NCI-H748 (cell line): ENCODE measurements at regions not wholly inside any gene's neighbourhood (a gene's known extent, or its start where the extent isn't known, plus 50 kb on each side); places are given as distances from the start of the nearest gene placed in this dataset.

Source experiments
- DNase-seq: peaks from one replicate; lab custom pipeline; 2025; ENCODE audit not compliant: unreplicated experiment; lab: John Stamatoyannopoulos, UW

- no peak for DNase-seq
These were observed 100.8 kb upstream of the FRMD1 start for GRCh38 chr6:168179702-168180382.

- DNase-seq = no peak
These were observed 100.1 kb upstream of the FRMD1 start for GRCh38 chr6:168179133-168179532.

DNA sequence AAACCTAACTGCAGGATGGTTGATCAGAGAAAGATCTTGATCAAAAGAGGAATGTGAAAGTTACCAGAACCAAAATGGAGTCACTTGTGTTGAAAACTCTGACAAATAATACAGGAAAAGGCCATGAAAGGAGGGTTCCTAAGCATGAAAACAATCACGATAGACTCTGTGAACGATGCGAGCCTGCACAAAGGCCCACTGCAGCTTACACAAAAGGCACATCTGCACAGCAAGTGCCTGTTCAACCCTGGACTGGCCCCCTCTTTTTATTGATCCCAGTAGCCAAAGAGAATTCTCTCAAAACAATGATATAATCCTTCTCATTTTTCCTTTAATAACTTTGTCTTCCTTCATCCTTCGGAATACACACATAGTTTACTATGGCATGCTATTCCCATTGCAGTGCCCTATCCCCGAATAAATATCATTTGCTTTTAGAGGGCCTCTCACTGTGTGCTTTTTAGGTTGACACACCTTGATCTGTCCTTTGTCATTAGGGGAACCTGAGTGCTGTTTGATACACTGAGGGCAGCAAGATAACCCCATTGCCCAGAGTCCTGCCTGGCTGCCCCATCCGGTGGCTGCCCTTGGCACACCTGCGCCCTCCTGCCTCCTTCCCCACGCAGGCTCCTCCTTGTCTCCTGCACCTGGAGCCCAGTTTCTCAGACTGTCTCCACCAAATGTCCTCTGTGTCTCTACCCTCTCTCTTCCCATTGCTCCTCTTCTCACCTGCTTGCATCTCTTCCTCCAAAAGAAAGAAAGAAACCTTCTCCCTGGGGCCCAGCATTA is 98.3 kb upstream of the FRMD1 start:
- DNase-seq = no peak

GRCh38 chr6:168171673-168172353 is 92.8 kb upstream of the FRMD1 start:
- DNase-seq = no peak

DNA sequence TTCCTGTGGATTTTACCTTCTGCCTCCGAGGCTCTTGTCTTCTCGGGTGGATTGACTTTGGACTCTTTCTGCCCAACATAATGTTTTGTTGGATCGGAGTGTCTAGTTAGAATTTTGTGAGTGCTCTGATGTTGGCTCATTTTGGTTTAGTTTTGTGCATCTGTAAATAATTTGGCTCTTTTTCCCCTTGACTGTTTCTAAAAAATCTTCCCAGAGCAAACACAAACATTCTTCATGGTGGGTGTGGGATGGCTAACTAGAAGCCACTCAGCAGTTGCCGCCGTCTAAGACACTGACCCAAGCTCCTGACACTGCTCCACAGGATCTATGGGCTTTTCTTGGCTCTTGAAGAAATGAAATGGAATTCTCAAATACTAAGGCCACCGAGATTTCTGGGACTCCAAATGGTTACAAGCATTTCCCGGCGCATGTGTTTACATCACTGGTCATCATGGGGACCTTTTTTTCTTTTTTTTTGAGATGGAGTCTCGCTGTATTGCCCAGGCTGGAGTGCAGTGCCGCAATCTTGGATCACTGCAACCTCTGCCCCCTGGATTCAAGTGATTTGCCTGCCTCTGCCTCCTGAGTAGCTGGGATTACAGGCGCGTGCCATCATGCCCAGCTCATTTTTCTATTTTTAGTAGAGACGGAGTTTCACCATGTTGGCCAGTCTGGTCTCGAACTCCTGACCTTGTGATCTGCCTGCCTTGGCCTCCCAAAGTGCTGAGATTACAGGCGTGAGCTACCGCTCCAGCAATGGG is 92.0 kb upstream of the FRMD1 start:
- no peak for DNase-seq

GRCh38 chr6:168169624-168170023 is 90.6 kb upstream of the FRMD1 start:
- DNase-seq = no peak

DNA sequence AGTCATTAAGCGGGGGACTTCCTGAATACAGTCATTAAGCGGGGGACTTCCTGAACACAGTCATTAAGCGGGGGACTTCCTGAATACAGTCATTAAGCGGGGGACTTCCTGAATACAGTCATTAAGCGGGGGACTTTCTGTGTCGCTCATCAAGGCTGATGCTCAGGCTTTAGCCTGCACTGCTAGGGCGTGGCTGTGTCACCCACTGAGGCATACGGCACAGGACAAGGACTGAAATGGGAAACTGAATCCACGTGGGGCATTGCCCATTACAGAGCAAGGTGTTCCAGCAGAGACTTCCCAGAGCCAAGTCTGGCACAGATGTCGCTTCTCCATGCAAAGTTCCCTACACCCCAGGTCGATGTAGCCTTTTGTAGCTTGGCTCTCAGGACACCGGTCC is 89.9 kb upstream of the FRMD1 start:
- peak; percentile 39 for DNase-seq

GRCh38 chr6:168168330-168168729 is 89.3 kb upstream of the FRMD1 start:
- DNase-seq = peak; percentile 21

DNA sequence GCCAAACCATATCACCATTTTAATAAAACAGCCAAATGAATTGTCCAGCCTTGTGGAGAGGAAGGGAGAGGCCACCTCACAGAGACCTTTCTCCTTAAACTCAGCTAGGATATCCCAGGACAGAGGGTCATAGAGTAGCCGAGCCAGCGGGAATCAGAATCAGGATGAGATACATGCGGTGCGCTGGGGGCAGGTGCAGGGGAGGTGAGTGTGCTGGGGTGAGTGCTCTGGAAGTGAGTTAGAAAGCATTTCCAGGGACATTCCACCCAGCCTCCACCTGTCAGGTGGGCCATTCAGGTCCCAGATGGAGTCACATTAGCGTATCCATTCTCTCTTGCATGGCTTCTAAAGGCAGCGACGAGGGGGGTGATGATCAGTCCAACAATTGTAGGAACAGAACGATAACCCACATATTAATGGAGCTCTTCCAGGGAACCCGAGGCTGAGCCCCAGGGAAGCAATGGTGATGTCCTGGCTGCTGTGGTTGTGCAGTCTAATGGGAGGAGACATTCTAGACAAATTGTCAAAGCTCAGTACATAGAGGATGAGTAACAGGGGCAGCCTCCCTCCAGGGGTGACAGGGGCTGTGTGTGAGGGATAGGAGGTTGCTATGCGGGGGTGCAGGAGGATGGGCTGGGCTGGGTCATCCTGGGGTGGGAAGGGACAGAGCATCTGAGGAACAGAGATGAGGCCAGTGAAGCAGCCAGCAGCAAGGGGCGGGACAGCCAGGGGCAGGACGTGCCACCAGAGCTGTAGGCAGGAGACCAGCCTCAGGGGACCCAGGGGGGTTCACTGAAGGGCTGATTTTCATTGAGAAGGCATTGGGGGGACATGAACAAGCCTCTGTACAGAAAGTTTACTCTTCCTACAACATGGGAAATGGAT is 88.7 kb upstream of the FRMD1 start:
- DNase-seq = no peak

DNA sequence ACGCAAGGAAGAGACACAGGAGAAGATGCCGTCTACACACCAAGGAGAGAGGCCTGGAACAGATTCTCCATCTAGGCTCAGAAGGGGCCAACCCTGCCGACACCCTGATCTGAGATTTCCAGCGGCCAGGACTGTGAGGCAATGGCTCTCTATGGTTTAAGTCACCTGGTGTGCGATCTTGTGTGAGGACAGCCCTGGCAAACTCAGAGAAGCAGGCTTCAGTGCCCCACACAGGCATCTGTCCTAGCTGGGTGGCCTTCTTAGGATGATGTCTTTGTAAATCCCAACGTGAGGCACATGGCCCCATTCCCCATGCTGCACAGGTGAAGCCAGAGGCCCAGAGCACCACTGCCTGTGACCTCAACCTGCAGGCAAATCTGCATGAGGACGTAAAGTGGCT is 87.6 kb upstream of the FRMD1 start:
- DNase-seq = no peak

DNA sequence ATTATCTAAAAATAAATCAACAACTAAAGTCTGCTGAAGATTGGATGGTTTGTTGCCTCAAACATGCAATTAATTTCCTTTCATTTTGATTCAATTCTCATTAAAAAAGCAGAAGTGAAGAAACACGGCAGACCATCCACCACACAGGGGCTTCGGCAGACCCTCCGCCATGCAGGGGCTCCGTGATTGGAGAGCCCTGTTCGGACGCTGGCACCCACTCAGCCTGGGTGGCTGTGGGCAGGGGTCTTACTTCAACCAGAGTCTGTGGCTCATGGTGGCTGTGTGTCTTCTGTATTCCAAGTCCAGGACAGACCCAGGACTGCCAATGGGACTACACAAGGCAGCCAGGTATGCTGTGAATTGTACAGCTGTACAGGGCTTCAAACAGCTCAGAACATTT is 86.9 kb upstream of the FRMD1 start:
- no peak for DNase-seq

GRCh38 chr6:168165373-168165772 is 86.4 kb upstream of the FRMD1 start:
- peak; percentile 28 for DNase-seq

GRCh38 chr6:168164462-168165061 is 85.5 kb upstream of the FRMD1 start:
- no peak for DNase-seq

DNA sequence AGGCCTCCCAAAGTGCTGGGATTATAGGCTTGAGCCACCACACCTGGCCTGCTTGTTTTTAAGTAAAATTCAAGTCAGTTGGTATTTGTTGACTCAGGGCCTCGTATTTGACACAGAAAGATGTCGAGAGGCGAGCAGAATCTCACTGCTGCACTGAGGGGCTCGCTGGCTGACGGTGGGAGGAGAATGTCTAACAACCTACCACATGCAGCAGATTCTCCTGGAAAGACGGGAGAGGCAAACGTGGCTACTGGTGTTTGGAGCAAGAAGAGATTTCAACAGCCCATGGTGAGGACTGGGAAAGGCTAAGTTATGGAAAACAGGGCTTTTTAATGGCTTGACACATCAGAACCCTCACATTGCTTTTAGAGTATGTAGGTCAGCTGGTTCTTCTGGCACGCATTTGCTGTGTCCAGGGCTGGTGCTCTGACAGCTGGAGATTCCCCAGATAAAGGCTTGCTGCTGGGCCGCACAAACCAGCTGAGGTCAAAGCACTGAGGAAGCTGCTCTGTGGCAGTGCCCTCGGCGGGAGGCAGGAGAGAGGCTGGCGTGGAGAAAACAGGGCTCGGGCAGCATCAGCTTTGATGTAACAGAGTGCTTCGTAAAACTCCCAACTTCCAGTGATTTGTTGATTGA is 84.2 kb upstream of the FRMD1 start:
- DNase-seq = peak; percentile 14

DNA sequence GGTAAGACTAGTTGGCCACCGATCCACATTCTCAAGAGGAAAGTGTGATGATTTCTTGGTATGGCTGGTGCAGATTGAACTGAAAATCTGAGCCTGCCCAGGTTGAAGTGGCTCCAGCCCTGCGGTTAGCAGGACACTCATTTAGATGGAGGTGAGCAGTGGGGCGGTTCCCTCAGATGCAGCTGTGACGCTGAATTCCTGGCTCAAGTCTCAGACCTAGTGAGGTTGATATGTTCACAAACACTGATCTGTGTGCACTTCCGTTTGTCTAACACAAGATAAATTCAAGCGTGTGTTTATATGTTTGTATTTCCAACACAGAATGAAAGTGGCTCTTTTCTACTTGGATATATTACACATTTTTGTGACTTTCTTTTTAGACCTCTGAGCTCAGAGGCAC is 83.4 kb upstream of the FRMD1 start:
- DNase-seq = peak; percentile 8

DNA sequence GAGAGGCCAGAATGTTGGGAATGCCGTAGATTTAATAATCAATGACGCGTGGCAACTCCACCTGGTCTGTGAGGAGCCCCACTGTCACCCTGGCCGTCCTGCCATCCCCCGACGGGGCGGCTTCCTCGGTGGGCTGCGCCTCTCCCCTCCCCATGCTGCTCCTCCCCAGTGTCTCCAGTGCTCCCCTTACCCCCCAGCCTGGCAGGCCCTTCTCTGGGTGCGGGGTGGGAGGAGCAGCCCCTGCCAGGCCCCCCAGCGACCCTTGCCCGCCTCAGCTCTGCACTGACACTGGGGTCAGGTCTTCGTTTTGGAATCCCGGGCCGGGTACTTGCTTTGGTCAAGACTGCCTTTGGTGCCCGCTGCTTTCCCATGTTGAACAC is 82.3 kb upstream of the FRMD1 start:
- no peak for DNase-seq

DNA sequence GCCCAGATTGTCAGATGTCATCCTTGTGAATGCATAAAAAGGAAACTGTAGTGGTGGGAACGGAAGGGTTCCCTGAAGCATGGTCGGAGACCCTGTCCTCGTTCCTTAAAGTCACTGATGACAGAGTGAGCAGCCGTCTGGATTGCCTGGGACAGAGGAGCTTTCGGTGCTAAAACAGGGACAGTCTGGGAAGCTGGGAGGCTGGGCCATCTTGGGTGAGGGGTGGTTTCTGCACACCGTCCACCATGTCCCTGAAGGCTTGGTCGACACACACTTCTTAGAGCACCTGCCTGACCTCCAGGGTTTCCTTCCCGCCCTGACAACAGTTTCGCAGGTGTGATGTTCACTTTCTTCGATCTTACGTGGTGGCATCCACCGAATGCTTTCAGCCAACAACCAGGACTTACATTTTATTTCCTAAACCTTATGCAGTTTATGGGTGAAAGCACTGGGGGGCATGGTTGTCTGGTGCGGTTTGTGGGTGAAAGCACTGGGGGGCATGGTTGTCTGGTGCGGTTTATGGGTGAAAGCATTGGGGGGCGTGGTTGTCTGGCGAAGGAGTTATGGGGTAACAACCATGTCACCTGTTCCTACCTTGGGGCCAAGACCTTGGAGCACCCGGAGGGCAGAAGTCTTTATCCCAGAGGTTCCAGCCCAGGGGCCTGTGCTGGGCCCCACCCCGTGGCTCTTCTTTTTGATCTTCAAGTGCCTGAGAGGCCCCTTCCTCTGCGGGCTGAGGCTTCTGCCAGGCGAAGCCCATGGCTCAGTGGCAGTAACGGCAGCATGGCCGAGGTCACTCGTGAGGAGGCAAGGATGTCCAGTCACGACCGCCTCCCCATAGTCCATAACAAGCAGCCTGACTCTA is 81.7 kb upstream of the FRMD1 start:
- no peak for DNase-seq

DNA sequence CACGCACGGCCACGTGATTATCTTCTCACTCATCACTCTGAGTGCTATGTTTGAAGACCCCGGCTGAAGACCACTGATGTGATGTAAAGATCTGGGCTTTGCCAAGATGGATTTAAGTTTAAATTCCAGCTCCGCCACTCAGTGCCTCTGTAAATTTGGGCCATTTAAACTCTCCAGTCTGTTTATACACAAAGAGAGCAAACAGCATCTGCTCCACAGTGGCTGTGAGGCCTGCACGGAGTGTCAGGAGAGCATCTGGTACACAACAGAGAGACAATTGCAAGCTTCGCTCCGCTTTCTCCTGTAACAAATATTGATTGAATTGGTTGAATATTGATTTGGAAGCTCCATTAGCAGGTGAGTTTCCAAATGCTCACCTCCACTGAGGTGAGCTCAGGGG is 80.5 kb upstream of the FRMD1 start:
- DNase-seq = no peak

DNA sequence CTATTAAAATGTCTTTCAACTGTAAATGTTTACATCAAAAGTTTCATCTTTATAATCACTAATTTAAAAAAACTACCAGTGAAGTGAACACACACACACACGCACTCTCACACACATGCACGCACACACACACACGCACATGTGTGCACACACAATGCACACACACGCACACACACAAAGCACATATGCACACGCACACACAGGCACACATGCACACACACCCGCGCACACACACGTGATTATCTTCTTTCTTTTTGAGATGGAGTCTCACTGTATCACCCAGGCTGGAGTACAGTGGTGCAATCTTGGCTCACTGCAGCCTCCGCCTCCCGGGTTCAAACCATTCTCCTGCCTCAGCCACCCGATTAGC is 80.0 kb upstream of the FRMD1 start:
- no peak for DNase-seq
